WTC11 (cell line): ENCODE measurements at regions not wholly inside any gene's neighbourhood (a gene's known extent, or its start where the extent isn't known, plus 50 kb on each side); places are given as distances from the start of the nearest gene placed in this dataset.

Experiments used
- ATF6 ChIP-seq: sonication (generic); formaldehyde crosslinking; IDR thresholded peaks from 2 replicates; pipeline ENCODE4 v1.8.1; 2023; ENCODE audit warnings: mild to moderate bottlenecking, missing genetic modification reagents
- CTCF ChIP-seq: fragments of 200-600 bp; IDR thresholded peaks from 2 replicates; pipeline ENCODE4 v1.8.0; 2022; ENCODE audit warnings: antibody characterized with exemption
- GABPB1 ChIP-seq: sonication (generic); formaldehyde crosslinking; IDR thresholded peaks from 2 replicates; pipeline ENCODE4 v1.8.1; 2023; ENCODE audit warnings: mild to moderate bottlenecking, missing genetic modification reagents
- MAX ChIP-seq: sonication (generic); formaldehyde crosslinking; IDR thresholded peaks from 2 replicates; pipeline ENCODE4 v1.8.0; 2022; ENCODE audit warnings: mild to moderate bottlenecking, missing genetic modification reagents
- NFE2L1 ChIP-seq: sonication (generic); formaldehyde crosslinking; IDR thresholded peaks from 2 replicates; pipeline ENCODE4 v1.8.1; 2023; ENCODE audit warnings: missing genetic modification reagents
- NR1H2 ChIP-seq: sonication (generic); formaldehyde crosslinking; IDR thresholded peaks from 2 replicates; pipeline ENCODE4 v1.9.0; 2021; ENCODE audit warnings: mild to moderate bottlenecking, moderate library complexity, missing genetic modification reagents
- SP1 ChIP-seq: sonication (generic); formaldehyde crosslinking; conservative IDR thresholded peaks from 2 replicates; pipeline ENCODE4 v1.8.1; 2022; ENCODE audit warnings: missing genetic modification reagents
- TP53 ChIP-seq: sonication (generic); formaldehyde crosslinking; IDR thresholded peaks from 2 replicates; pipeline ENCODE4 v1.8.1; 2023; ENCODE audit warnings: mild to moderate bottlenecking, missing genetic modification reagents
- USF2 ChIP-seq: sonication (generic); formaldehyde crosslinking; IDR thresholded peaks from 2 replicates; pipeline ENCODE4 v1.8.1; 2023; ENCODE audit warnings: mild to moderate bottlenecking, missing genetic modification reagents, moderate library complexity

GRCh38 chr5:96584712-96585111, 77.5 kb upstream of the CAST start:
- TF ChIP-seq CTCF (no peak), MAX (CRISPR knock-in tag) (no peak), SP1 (CRISPR knock-in tag) (no peak), USF2 (CRISPR knock-in tag) (no peak), TP53 (CRISPR knock-in tag) (no peak), NR1H2 (no peak), NFE2L1 (no peak), ATF6 (CRISPR knock-in tag) (no peak), GABPB1 (CRISPR knock-in tag) (no peak)
